PC-3 (cell line): ENCODE measurements at regions not wholly inside any gene's neighbourhood (a gene's known extent, or its start where the extent isn't known, plus 50 kb on each side); places are given as distances from the start of the nearest gene placed in this dataset.

ENCODE experiments used
- ATAC-seq: fragments of 200-7000 bp; cut with Tn5 transposase; 2 replicates; pipeline ENCODE4 v1.9.1; 2020; ENCODE audit warnings: mild to moderate bottlenecking, moderate library complexity
- BruUV-seq: library from RNA; stranded (reverse); fragments of 400-500 nt; replicated peaks from 2 replicates; lab custom pipeline; 2021; lab: Mats Ljungman, UMichigan
- CTCF ChIA-PET: fragments of 300-600 bp; sonication (Branson Sonifier 250); formaldehyde crosslinking; loops from one replicate; lab custom pipeline; 2022; ENCODE audit warnings: antibody characterized with exemption; lab: Charles Lee
- POLR2A ChIA-PET: fragments of 300-600 bp; sonication (Branson Sonifier 250); formaldehyde crosslinking; loops from one replicate; lab custom pipeline; 2022; ENCODE audit warnings: antibody characterized with exemption; ENCODE audit not compliant: unreplicated experiment; lab: Charles Lee
- DNase-seq: peaks from one replicate; pipeline ENCODE4 v3.0.0-alpha.2; 2015
- H2AFZ ChIP-seq: fragments of 300-600 bp; sonication (generic); 2 replicates; pipeline ENCODE4 v1.6.0; 2016; ENCODE audit warnings: antibody characterized with exemption, low read length
- H3F3A ChIP-seq: fragments of 300-600 bp; sonication (generic); one replicate; pipeline ENCODE4 v1.6.0; 2017; ENCODE audit warnings: antibody characterized with exemption, low read length, control low read depth, mild to moderate bottlenecking; ENCODE audit not compliant: unreplicated experiment
- H3K27ac ChIP-seq: fragments of 300-600 bp; sonication (generic); 2 replicates; pipeline ENCODE4 v1.5.1; 2016; ENCODE audit warnings: mild to moderate bottlenecking, low read length
- H3K27me3 ChIP-seq: fragments of 300-600 bp; sonication (generic); 2 replicates; pipeline ENCODE4 v1.6.1; 2016; ENCODE audit warnings: low read length, mixed read lengths
- H3K36me3 ChIP-seq: fragments of 300-600 bp; sonication (generic); 2 replicates; pipeline ENCODE4 v1.6.1; 2016; ENCODE audit warnings: low read depth, mixed run types, low read length, mixed read lengths
- H3K4me1 ChIP-seq: fragments of 300-600 bp; sonication (generic); 2 replicates; pipeline ENCODE4 v1.5.1; 2016; ENCODE audit warnings: low read length; ENCODE audit not compliant: insufficient read depth
- H3K4me2 ChIP-seq: fragments of 300-600 bp; sonication (generic); 2 replicates; pipeline ENCODE4 v1.6.0; 2016; ENCODE audit warnings: low read length
- H3K4me3 ChIP-seq: fragments of 300-600 bp; sonication (generic); 2 replicates; pipeline ENCODE4 v1.5.1; 2016; ENCODE audit warnings: mild to moderate bottlenecking, low read length, mixed read lengths
- H3K79me2 ChIP-seq: fragments of 300-600 bp; sonication (generic); 2 replicates; pipeline ENCODE4 v1.6.1; 2017; ENCODE audit warnings: low read length, mixed read lengths
- H3K9ac ChIP-seq: fragments of 300-600 bp; sonication (generic); 2 replicates; pipeline ENCODE4 v1.6.0; 2016; ENCODE audit warnings: mild to moderate bottlenecking, low read length
- H3K9me2 ChIP-seq: fragments of 300-600 bp; sonication (generic); replicated peaks from 2 replicates; pipeline ENCODE4 v1.6.1; 2016; ENCODE audit warnings: mixed run types, low read length, mixed read lengths
- H3K9me3 ChIP-seq: fragments of 300-600 bp; sonication (generic); 2 replicates; pipeline ENCODE4 v1.6.1; 2016; ENCODE audit warnings: low read length, mixed read lengths
- H4K20me1 ChIP-seq: fragments of 300-600 bp; sonication (generic); 2 replicates; pipeline ENCODE4 v1.6.1; 2016; ENCODE audit warnings: low read length, mixed read lengths
- EZH2 ChIP-seq: fragments of 300-600 bp; sonication (generic); IDR thresholded peaks from one replicate; pipeline ENCODE4 v1.6.1; 2017; ENCODE audit warnings: antibody characterized with exemption, mild to moderate bottlenecking, low read length; ENCODE audit not compliant: unreplicated experiment
- EZH2phosphoT487 ChIP-seq: fragments of 300-600 bp; sonication (generic); IDR thresholded peaks from 2 replicates; pipeline ENCODE4 v1.6.1; 2018; ENCODE audit warnings: mild to moderate bottlenecking, antibody characterized with exemption, low read length, borderline replicate concordance
- intact Hi-C: fragments of 100-400 bp; cut with micrococcal nuclease; formaldehyde crosslinking; loops from 2 replicates; pipeline ENCODE4 v1.9.0; 2023
- TF ChIP-seq, protein P1 (sequence below): fragments of 300-600 bp; sonication (generic); conservative IDR thresholded peaks from 2 replicates; pipeline ENCODE4 v1.5.1; 2017; ENCODE audit warnings: antibody characterized with exemption, low read depth, mild to moderate bottlenecking, low read length

DNA sequence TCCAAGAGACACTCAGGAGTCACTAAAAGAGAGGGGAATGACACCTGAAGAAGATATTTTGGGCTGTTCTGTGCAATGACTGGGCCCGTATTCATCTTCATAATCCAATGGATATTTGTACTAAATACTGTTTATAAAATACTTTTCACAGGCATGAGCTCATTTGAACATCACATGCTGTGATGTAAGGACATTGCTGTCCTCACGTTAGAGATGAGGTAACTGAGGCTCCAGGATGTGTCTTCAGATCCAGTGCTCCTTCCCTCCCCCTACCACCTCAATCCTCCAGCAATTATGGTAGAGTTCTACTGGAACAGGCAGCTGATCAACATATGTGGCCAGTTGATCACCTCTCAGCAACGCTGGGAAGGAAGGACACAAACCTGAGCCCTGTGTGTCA, 139.4 kb upstream of the OSMR start:
- POLR2A ChIA-PET, result no interaction called here

DNA sequence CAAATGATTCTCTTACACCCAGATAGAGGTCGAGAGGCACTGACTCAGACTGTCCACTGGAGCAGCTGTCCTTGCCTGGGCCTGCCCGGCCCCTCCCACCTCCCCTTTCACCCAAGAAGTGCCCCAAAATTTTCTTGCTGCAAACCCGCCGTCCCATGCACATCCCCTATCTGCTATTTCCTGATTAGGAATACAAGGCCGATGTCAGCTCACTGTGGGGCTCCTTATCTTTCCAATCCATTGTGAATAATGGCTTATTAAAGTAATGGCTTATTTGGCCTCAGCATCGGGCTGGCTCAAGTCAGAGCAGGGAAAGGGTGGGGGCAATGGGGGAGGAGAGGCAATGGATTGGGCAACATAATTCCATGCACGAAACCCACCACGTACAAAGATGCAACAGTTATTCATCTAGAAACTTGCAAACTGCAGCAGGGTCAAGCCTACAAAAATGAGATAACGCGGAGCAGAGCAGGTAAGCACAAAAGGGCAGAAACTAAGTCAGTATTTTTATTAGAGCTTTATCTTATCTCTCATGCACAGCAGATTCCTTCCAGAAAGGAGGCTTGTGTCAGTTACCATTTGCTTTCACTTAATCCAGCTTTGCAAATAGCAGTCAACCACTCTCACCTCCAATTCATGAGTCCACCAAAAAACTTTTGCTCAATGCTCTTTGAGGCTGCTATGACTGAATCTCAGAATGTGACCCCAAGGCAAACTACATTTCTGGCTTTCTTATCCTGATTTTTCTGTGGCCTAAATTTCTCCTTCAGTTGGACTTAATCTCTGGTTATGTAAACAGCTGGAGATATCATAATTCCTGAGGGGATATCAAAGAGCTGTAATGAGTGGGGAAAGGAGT, 138.2 kb upstream of the OSMR start:
- Histone ChIP-seq H3K27ac (no peak overlapping the region), H3K9me2 (no peaks in the 10 kb centered on the region), H3F3A (no peaks in the 10 kb centered on the region), H2AFZ (no peak overlapping the region), H3K27me3 (no peaks in the 10 kb centered on the region), H3K4me3 (no peak overlapping the region), H3K4me2 (no peak overlapping the region), H3K9me3 (no peaks in the 10 kb centered on the region), H4K20me1 (no peaks in the 10 kb centered on the region), H3K79me2 (no peaks in the 10 kb centered on the region), H3K4me1 (no peaks in the 10 kb centered on the region), H3K9ac (no peak overlapping the region), H3K36me3 (no peaks in the 10 kb centered on the region)
- ChIA-PET POLR2A (no interaction called here), CTCF (no interaction called here)
- intact Hi-C loops, result no loop called here
- ATAC-seq (no peak), DNase-seq (no peak)
- TF ChIP-seq EZH2phosphoT487, result no peak
- TF ChIP-seq EZH2, result no peak
- TF ChIP-seq, protein P1, sequence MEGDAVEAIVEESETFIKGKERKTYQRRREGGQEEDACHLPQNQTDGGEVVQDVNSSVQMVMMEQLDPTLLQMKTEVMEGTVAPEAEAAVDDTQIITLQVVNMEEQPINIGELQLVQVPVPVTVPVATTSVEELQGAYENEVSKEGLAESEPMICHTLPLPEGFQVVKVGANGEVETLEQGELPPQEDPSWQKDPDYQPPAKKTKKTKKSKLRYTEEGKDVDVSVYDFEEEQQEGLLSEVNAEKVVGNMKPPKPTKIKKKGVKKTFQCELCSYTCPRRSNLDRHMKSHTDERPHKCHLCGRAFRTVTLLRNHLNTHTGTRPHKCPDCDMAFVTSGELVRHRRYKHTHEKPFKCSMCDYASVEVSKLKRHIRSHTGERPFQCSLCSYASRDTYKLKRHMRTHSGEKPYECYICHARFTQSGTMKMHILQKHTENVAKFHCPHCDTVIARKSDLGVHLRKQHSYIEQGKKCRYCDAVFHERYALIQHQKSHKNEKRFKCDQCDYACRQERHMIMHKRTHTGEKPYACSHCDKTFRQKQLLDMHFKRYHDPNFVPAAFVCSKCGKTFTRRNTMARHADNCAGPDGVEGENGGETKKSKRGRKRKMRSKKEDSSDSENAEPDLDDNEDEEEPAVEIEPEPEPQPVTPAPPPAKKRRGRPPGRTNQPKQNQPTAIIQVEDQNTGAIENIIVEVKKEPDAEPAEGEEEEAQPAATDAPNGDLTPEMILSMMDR, result no peak
- BruUV-seq, result no TSS peak

More for the DNA sequence above, 139.4 kb upstream of the OSMR start:
- Histone ChIP-seq H3K27me3 (no peaks in the 10 kb centered on the region), H3F3A (no peaks in the 10 kb centered on the region), H3K9ac (no peak overlapping the region), H3K27ac (no peak overlapping the region), H3K79me2 (no peaks in the 10 kb centered on the region), H3K9me3 (no peaks in the 10 kb centered on the region), H2AFZ (no peak overlapping the region), H3K9me2 (no peaks in the 10 kb centered on the region), H3K4me2 (no peak overlapping the region), H3K4me1 (no peaks in the 10 kb centered on the region), H3K36me3 (no peaks in the 10 kb centered on the region), H3K4me3 (no peak overlapping the region), H4K20me1 (no peaks in the 10 kb centered on the region)
- ATAC-seq (no peak), DNase-seq (no peak)
- TF ChIP-seq EZH2phosphoT487, result no peak
- TF ChIP-seq, protein P1, result no peak
- TF ChIP-seq EZH2, result no peak
- intact Hi-C loops, result no loop called here
- CTCF ChIA-PET, result no interaction called here
- BruUV-seq, result no TSS peak
